Activated CD4-positive, alpha-beta T cell treated with anti-CD3 and anti-CD28 coated beads, Interleukin-2, Interleukin-4, amounts not matched to agents 100 ng/mL and 50 ng/mL, durations not matched to agents 16 hours and 8 hours (primary cell): ENCODE measurements at regions not wholly inside any gene's neighbourhood (a gene's known extent, or its start where the extent isn't known, plus 50 kb on each side); places are given as distances from the start of the nearest gene placed in this dataset.
"Not testable (repeated sequence)": the region's sequence is repeated elsewhere in the genome, so short reads cannot be mapped to it uniquely, and the experiment has no call there.

Experiments used
- DNase-seq: peaks from one replicate; pipeline ENCODE4 v3.0.0-alpha.2; 2020; ENCODE audit warnings: low spot score

DNA sequence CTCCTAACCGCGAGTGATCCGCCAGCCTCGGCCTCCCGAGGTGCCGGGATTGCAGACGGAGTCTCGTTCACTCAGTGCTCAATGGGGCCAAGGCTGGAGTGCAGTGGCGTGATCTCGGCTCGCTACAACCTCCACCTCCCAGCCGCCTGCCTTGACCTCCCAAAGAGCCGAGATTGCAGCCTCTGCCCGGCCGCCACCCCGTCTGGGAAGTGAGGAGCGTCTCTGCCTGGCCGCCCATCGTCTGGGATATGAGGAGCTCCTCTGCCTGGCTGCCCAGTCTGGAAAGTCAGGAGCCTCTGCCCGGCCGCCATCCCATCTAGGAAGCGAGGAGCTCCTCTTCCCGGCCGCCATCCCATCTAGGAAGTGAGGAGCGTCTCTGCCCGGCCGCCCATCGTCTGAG is 58.8 kb upstream of the ANKRD30BL start:
- DNase-seq: not testable (repeated sequence)

DNA sequence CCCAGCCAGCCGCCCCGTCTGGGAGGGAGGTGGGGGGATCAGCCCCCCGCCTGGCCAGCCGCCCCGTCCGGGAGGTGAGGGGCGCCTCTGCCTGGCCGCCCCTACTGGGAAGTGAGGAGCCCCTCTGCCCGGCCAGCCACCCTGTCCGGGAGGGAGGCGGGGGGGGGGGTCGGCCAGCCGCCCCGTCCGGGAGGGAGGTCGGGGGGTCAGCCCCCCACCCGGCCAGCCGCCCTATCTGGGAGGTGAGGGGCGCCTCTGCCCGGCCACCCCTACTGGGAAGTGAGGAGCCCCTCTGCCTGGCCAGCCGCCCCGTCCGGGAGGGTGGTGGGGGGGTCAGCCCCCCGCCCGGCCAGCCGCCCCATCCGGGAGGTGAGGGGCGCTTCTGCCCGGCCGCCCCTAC is 60.1 kb upstream of the ANKRD30BL start:
- DNase-seq: not testable (repeated sequence)

DNA sequence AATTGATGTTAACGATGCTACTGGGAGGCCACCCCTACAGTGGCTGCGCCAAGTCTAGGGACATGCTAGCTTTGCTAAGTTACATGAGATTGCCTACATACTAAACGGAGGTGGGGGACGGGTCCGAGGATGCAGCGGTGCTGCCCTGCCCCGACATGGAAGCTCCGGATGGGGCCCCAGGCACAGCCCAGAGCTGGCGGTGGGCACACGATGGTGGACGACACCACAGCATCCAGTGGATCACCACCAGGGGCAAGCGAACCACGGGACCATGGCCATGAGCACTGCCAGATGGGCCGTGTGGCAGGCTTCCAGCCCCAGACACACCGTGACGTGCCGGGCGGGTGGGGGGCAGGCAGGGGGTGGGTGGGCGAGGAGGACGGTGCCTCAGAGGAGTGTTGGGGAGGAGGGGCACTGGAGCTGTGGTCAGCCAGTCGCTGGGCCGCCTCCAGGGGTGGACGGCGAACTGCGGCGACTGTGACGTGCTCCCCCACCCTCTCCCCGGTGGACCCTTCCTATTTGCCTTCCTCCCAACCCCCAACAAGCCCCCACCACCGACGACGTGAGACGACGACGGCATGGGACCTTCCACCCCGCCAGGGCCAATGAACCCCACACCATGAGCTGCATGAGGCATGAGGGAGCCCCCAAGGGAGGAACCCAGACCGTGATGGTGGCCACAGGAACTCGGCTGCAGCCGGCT is 90.6 kb upstream of the ANKRD30BL start:
- no peak for DNase-seq

DNA sequence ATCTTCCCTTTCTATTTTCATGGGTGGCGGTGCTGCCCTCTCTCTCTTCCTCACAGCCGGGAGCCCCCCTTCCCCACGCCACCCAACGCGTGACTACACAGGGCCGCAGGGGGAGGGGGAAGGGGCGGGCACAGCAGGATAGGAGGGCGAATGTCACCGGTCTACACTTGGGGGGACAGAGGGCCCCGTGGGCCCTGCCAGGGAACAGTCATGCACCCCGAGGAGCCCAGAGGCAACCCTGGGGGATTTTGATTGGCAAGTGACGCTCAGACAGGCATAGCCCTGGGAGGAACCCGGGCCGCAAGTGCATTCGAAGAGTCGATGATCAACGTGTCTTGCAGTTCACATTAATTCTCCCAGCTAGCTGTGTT is 91.1 kb upstream of the ANKRD30BL start:
- DNase-seq: no peak

DNA sequence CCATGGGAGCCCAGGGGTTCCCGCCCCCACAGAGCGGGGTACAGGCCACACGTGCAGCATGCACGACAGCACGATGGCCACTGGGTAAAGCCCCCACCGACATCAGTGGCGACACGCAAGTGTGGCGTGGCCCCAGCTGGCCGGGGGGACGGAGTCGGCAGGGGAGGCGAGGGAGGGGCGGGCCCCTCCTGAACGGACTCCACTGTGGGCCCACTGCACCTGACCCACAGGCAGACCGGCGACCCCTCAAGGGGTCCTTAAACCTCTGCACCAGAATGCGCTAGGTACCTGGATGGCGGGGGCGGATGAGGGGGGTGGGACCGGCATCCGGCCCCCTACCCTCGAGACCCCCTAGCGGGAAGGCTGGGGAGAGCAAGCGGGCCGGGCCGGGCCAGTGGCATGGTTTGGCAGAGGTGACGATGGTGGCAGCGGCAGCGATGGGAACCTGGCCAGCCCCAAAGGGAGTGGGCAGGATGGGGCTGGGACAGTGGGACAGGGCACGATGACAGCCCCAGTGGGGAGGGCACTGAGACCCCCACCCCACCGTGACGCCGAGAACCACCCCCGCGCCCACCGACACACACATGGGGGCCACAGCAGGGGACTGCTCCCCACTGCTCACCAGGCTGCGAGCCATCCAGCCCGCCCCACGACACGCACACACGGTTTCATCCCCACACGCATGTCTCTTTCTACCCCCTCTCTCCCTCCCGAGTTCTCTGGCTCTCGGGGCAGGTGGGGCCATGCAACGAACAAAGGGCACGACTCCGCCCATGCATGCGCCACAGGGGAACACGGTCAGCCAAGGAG is 91.9 kb upstream of the ANKRD30BL start:
- DNase-seq: no peak

DNA sequence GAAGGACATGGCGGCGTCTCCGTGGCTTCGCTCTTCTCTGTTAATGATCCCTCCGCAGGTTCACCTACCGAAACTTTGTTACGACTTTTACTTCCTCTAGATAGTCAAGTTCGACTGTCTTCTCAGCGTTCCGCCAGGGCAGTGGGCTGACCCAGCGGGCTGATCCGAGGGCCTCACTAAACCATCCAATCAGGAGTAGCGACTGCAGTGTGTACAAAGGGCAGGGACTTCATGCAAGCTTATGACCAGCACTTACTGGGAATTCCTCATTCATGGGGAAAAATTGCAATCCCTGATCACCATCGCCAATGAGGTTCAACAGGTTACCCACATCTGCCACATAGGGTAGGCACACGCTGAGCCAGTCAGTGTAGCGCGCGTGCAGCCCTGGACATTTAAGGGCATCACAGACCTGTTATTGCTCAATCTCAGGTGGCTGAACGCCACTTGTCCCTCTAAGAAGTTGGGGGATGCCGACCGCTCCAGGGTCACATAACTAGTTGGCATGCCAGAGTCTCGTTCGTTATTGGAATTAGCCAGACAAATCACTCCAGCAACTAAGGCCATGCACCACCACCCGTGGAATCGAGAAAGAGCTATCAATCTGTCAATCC is 92.7 kb upstream of the ANKRD30BL start:
- not testable (repeated sequence) for DNase-seq

- DNase-seq: no peak
Measured at GRCh38 chr2:132255714-132256113, 94.0 kb upstream of the ANKRD30BL start.

DNA sequence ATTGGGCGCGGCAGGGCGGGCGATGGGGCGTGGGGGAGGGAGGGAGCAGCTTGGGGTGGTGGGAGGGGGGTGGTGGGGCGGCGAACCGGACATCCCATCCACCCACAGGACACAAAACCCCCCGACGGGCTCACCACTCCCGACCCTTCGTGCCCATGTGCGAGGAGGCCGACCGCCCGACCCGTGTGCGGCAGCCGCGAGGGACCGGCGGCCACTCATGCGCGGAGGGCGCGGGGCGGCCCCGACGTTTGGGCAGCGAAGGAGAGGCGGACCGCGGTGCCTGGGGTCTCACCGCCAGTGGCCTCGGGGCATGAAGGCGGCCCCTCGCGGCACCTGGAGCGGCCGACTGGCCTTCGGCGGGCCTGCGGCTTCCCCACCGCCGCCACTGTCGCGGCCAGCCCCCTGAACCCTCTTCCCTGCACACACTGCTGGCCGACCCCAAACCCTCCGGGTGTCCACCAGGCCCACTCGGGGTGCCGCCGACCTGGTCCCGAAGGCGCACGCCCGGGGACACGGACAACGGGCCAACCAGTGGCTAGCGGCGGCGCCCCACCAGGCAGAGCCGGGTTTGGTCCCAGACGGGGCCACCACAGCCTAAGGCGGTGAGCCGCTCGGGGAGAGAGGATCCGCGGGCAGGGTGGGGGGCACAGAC is 94.6 kb upstream of the ANKRD30BL start:
- DNase-seq: no peak

GRCh38 chr2:132256903-132257300 is 95.2 kb upstream of the ANKRD30BL start:
- not testable (repeated sequence) for DNase-seq

- not testable (repeated sequence) for DNase-seq
Measured at GRCh38 chr2:132257301-132258171, 95.8 kb upstream of the ANKRD30BL start.

DNA sequence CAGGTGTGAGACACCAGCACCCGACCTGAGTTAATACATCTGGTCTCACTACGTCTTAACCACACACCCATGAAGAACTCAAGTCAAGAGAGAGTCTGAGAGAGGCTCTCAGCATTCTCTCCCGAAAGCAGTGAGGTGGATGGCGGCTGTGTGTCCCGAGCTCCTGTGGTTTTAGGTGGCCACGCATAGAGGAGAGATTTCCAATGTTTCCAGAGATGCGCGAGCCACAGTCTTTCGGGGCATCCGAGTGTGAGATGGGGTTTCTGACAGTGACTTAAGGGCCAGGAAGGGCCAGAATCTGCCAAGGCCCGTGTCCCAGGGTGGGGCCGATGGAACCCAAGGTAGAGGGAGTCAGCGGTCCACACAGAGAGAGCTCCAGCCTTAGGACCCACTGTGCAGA is 97.5 kb upstream of the ANKRD30BL start:
- not testable (repeated sequence) for DNase-seq

GRCh38 chr2:132265595-132265994 is 103.8 kb upstream of the ANKRD30BL start:
- not testable (repeated sequence) for DNase-seq

DNA sequence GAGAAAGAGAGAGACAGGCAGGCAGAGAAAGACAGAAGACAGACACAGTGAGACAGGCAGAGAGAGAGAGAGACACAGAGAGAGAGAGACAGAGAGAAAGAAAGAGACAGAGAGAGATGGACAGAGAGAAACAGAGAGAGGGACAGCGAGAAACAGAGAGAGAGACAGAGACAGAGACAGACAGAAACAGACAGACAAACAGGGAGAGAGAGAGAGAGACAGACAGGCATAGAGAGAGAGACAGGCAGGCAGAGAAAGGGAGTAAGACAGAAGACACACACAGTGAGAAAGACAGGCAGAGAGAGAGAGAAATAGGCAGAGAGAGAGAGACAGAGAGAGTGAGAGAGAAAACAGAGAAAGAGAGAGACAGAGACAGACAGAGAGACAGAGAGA is 105.3 kb upstream of the ANKRD30BL start:
- DNase-seq: no peak

GRCh38 chr2:132267498-132268283 is 105.9 kb upstream of the ANKRD30BL start:
- peak; percentile 2 for DNase-seq

DNA sequence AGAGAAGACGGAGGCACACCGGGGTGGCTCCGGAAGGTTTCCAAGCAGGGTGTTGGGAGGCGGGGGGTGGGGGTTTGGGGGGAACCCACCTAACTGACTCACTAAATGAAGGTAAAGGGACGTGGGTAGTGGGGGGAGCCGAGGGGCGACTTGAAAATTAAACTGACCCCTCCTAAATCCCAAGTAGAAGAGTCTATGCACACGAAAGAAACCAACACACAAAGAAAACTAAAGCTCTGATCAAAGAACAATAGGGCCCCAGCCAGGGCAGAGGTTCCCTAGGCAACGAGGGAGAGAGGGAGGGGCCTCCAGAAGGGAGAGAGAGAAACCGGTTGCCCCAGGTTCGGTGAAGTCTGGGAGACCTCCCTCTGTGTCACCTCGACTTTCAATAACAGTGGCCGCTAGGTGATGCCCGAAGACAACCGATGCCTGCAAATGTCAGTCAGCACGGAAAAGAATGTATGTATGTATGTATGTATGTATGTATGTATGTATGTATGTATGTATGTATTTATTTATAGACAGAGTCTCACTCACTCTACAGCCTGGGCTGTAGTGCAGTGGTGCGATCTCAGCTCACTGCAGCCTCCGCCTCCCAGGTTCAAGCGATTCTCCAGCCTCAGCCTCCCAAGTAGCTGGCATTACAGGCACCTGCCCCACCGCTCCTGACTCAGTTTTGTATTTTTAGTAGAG is 106.7 kb upstream of the ANKRD30BL start:
- peak; percentile 53 for DNase-seq

- no peak for DNase-seq
Measured at GRCh38 chr2:132268977-132269523, 107.3 kb upstream of the ANKRD30BL start.

DNA sequence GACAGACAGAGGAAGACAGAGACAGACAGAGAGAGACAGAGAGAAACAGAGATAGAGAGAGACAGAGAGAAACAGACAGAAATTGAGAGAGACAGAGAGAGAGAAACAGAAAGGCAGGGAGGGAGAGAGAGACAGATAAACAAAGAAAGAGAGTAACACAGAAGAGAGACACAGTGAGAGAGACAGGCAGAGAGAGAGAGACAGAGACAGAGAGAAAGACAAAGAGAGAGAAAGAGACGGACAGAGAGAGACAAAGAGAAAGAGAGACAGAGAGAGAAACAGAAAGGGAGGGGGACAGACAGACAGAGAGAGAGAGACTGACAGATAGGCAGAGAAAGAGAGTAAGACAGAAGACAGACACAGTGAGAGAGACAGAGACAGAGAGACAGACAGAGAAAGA is 108.5 kb upstream of the ANKRD30BL start:
- no peak for DNase-seq

GRCh38 chr2:132270981-132271546 is 109.3 kb upstream of the ANKRD30BL start:
- DNase-seq: no peak

DNA sequence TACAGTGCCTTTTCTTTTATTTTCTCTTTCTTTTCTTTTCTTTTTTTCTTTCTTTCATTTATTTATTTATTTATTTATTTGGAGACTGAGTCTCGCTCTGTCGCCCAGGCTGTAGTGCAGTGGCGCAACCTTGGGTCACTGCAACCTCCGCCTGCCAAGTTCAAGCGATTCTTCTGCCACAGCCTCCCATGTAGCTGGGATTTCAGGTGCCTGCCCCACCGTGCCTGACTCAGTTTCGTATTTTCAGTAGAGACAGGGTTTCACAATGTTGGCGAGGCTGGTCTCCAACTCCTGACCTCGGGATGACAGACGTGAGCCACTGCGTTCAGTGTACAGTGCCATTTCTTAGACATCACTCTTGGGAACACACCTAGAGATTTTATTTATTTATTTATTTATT is 110.0 kb upstream of the ANKRD30BL start:
- DNase-seq: not testable (repeated sequence)
